COLO668 (cell line): ENCODE measurements at regions not wholly inside any gene's neighbourhood (a gene's known extent, or its start where the extent isn't known, plus 50 kb on each side); places are given as distances from the start of the nearest gene placed in this dataset.
"Not testable (repeated sequence)": the region's sequence is repeated elsewhere in the genome, so short reads cannot be mapped to it uniquely, and the experiment has no call there.

ENCODE experiments used
- DNase-seq: peaks from one replicate; lab custom pipeline; 2025; ENCODE audit not compliant: unreplicated experiment; lab: John Stamatoyannopoulos, UW

GRCh38 chr3:20743553-20744321 lies 557.7 kb upstream of the SGO1 start:
- DNase-seq: no peak

GRCh38 chr3:20742903-20743552 lies 557.0 kb upstream of the SGO1 start:
- no peak for DNase-seq

GRCh38 chr3:20741381-20741780 lies 555.4 kb upstream of the SGO1 start:
- DNase-seq: no peak

GRCh38 chr3:20739814-20740213 lies 553.8 kb upstream of the SGO1 start:
- no peak for DNase-seq

- no peak for DNase-seq
Observed at GRCh38 chr3:20736287-20736852, 550.4 kb upstream of the SGO1 start.

GRCh38 chr3:20729185-20729584 lies 543.2 kb upstream of the SGO1 start:
- no peak for DNase-seq

- no peak for DNase-seq
Observed at GRCh38 chr3:20726786-20727185, 540.8 kb upstream of the SGO1 start.

GRCh38 chr3:20724241-20724640 lies 538.2 kb upstream of the SGO1 start:
- no peak for DNase-seq

GRCh38 chr3:20716425-20716824 lies 530.4 kb upstream of the SGO1 start:
- DNase-seq: not testable (repeated sequence)

- DNase-seq: no peak
Observed at GRCh38 chr3:20701641-20702040, 515.6 kb upstream of the SGO1 start.

GRCh38 chr3:20700714-20701113 lies 514.7 kb upstream of the SGO1 start:
- no peak for DNase-seq

GRCh38 chr3:20698896-20699295 lies 512.9 kb upstream of the SGO1 start:
- no peak for DNase-seq

GRCh38 chr3:20696388-20697150 lies 510.6 kb upstream of the SGO1 start:
- no peak for DNase-seq

GRCh38 chr3:20692675-20693074 lies 506.7 kb upstream of the SGO1 start:
- DNase-seq: no peak

- DNase-seq: no peak
Observed at GRCh38 chr3:20683910-20684309, 497.9 kb upstream of the SGO1 start.

GRCh38 chr3:20682573-20682972 lies 496.6 kb upstream of the SGO1 start:
- DNase-seq: no peak

- DNase-seq: no peak
Observed at GRCh38 chr3:20680990-20681628, 495.1 kb upstream of the SGO1 start.

- DNase-seq: no peak
Observed at GRCh38 chr3:20673866-20674265, 487.9 kb upstream of the SGO1 start.

- DNase-seq: no peak
Observed at GRCh38 chr3:20669675-20670074, 483.7 kb upstream of the SGO1 start.

GRCh38 chr3:20669184-20669583 lies 483.2 kb upstream of the SGO1 start:
- no peak for DNase-seq

- no peak for DNase-seq
Observed at GRCh38 chr3:20668411-20668810, 482.4 kb upstream of the SGO1 start.
